ENCODE measurements at regions not wholly inside any gene's neighbourhood (a gene's known extent, or its start where the extent isn't known, plus 50 kb on each side); places are given as distances from the start of the nearest gene placed in this dataset.

DNA sequence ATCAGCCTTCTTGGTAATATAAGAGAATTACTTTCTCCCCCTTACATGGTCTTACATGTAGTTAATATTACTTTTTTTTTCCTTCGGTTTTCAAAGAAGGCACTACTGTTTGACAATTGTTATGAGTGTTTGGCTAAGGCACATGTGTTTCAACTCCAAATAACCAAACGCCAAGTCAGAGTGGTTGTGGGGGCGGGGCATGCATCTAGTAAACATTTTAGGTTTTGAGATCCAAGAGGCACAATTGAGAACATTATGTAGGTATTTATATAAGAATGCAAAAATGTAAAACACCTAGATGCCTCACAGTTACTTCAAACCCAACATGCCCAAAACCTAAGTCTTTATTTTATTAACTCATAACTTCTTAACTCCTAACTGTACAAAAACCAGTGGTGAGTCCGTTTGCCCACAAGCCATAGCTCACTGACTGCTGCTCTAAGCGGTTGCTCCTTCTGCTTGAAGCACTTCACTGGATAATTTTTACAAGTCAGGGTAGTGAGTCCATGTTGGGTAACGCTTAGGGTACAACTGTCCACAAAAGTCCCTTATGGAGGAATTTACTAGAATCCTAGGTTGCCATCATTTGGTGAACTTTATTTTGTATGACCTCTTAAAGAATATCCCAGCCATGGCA is 189.9 kb downstream of the HUNK start:
- TF ChIP-seq, protein P1, sequence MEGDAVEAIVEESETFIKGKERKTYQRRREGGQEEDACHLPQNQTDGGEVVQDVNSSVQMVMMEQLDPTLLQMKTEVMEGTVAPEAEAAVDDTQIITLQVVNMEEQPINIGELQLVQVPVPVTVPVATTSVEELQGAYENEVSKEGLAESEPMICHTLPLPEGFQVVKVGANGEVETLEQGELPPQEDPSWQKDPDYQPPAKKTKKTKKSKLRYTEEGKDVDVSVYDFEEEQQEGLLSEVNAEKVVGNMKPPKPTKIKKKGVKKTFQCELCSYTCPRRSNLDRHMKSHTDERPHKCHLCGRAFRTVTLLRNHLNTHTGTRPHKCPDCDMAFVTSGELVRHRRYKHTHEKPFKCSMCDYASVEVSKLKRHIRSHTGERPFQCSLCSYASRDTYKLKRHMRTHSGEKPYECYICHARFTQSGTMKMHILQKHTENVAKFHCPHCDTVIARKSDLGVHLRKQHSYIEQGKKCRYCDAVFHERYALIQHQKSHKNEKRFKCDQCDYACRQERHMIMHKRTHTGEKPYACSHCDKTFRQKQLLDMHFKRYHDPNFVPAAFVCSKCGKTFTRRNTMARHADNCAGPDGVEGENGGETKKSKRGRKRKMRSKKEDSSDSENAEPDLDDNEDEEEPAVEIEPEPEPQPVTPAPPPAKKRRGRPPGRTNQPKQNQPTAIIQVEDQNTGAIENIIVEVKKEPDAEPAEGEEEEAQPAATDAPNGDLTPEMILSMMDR (IDR thresholded peaks at IDR 0.05; ENCODE audit: insufficient read depth, low read length), result no peak
- no peak overlapping the region for H3K4me3 ChIP-seq (ENCODE audit: low read depth, low read length)
- no peak for DNase-seq (ENCODE audit: low read depth)

DNA sequence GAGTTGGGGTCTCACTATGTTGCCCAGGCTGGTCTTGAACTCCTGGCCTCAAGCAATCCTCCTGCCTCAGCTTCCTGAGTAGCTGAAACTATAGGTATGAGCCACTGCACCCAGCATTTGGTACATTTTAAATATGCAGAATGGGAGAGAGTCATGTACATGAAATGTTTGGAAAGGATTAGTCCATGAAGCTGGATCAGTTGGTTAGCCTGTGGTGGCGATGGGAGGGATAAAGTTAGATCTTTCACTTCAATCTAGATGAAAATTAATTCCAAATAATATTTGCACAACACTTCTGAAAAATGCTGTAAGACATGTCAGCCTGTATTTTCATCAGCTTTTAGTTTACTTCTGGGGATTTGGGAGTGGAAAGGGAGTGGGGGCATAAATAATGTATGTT is 188.9 kb downstream of the HUNK start:
- H3K4me3 ChIP-seq (ENCODE audit: low read depth, low read length), result no peak overlapping the region
- DNase-seq (ENCODE audit: low read depth), result no peak
- TF ChIP-seq, protein P1 (IDR thresholded peaks at IDR 0.05; ENCODE audit: insufficient read depth, low read length), result no peak

DNA sequence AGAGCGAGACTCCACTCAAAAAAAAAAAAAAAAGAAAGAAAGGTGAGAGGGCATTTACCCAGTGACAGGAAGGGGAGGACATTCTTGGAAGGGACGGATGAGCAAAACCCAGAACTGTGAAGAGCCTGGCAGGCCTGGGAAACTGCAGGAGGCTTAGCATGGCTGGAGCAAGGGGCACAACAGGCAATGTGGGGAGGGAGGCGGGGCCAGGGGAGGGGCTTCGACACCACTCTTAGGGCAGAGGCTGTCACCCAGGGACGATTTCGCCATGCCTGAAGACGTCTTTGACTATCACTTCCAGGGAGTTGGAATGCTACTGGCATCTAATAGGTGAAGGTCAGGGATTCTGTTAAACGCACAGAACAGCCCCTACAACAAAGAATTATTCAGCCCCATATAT is 184.0 kb downstream of the HUNK start:
- no peak overlapping the region for H3K4me3 ChIP-seq (ENCODE audit: low read depth, low read length)
- DNase-seq (ENCODE audit: low read depth), result no peak
- TF ChIP-seq, protein P1 (IDR thresholded peaks at IDR 0.05; ENCODE audit: insufficient read depth, low read length), result no peak

DNA sequence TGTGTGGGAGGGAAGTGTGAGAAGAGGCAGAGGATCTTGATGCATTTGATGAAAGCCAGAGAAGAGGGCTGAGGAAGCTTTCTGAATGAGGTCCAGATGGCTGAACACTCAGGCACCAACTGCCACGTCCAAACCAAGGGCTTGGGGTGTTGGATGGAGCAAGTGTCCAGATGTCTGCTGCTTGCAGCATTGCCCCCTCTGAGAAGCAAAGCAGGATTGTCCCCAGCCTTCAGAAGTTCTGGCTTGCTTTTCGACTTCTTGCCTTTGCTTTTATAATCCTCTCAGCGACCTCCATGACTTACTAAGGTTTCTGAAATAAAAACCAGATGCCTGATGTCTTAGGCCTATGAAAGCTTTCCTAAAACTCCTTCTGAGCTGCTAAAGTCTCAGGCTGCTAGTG is 182.5 kb downstream of the HUNK start:
- TF ChIP-seq, protein P1 (IDR thresholded peaks at IDR 0.05; ENCODE audit: insufficient read depth, low read length), result no peak
- no peak for DNase-seq (ENCODE audit: low read depth)

More for the DNA sequence above, 182.5 kb downstream of the HUNK start:
- H3K4me3 ChIP-seq (ENCODE audit: low read depth, low read length), result no peak overlapping the region
